ENCODE measurements at regions not wholly inside any gene's neighbourhood (a gene's known extent, or its start where the extent isn't known, plus 50 kb on each side); places are given as distances from the start of the nearest gene placed in this dataset.

- Histone ChIP-seq H3K27ac (ENCODE audit: low read depth in 1 of 2, low read length in 1 of 2) (no peak overlapping the region), H3K36me3 (ENCODE audit: control insufficient read depth in 4 of 4, insufficient read depth in 4 of 4, low read length in 4 of 4) (no peaks in the 10 kb centered on the region), H3K9me3 (ENCODE audit: control insufficient read depth in 4 of 4, insufficient read depth in 3 of 4, low read length in 3 of 4) (no peaks in the 10 kb centered on the region), H3K27me3 (ENCODE audit: control insufficient read depth in 3 of 3, insufficient read depth in 3 of 3, low read length in 2 of 3) (no peaks in the 10 kb centered on the region), H3K4me1 (ENCODE audit: control insufficient read depth in 5 of 5, insufficient read depth in 5 of 5, low read length in 5 of 5) (peaks cover 0 to 4% (median 0%) of the 10 kb centered on the region in 5 donors), H3K9ac (ENCODE audit: insufficient read depth in 1 of 2, low read length in 2 of 2) (no peak overlapping the region), H3K4me3 (no peak overlapping the region)
- TF ChIP-seq CTCF (IDR thresholded peaks at IDR 0.05; ENCODE audit: control extremely low read depth, extremely low read depth) = no peak
- ATAC-seq (ENCODE audit: insufficient read depth, low FRiP score) (no peak), DNase-seq (no peak)
Observed at GRCh38 chr21:16250273-16250672, 520.5 kb downstream of the USP25 start.

DNA sequence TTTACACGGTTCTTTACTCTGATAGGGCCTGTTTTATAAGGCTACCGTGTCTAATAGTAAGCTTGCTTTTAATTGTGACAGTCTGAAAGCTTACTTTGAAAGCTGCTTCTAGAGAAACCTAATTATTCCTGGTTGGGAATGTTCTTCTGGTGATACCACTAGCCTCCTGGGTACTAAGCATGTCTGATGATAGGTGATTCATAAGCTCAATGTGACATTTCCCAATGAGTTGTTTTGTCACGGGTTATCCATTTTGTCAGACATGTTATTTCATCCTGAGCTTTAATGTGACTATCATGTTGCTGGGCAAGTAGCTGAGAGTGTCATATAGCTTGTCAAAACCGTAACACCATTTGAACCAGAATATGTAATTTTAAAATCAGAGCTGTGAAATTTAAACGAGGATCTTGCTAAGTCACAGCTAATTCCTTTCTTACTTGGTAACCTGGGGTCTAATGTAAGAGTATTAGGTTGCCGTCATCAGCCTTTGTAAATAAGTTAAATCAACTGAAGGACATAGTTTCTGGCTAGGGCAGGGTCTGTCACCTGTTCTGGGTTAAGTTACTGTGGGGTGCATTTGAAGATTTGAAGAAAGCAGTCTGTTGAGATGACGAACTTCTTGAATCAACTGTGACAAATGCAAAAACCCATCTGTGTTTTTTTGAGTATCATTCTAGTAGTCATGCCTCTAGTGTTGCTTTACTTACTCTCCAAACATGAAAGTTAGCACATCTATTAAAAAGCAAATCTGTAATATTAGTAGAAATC is 529.2 kb downstream of the USP25 start:
- no peak overlapping the region for H3K4me3 ChIP-seq
- no peaks in the 10 kb centered on the region for H3K36me3 ChIP-seq (ENCODE audit: control insufficient read depth in 4 of 4, insufficient read depth in 4 of 4, low read length in 4 of 4)
- no peaks in the 10 kb centered on the region for H3K27me3 ChIP-seq (ENCODE audit: control insufficient read depth in 3 of 3, insufficient read depth in 3 of 3, low read length in 2 of 3)
- WGBS, 2 donors = 91 to 94% methylated on average over 7 of the region's 7 CpGs
- ATAC-seq (ENCODE audit: insufficient read depth, low FRiP score) = no peak
- H3K27ac ChIP-seq (ENCODE audit: low read depth in 1 of 2, low read length in 1 of 2) = no peak overlapping the region
- TF ChIP-seq CTCF (IDR thresholded peaks at IDR 0.05; ENCODE audit: control extremely low read depth, extremely low read depth) = no peak
- H3K9me3 ChIP-seq (ENCODE audit: control insufficient read depth in 4 of 4, insufficient read depth in 3 of 4, low read length in 3 of 4) = no peaks in the 10 kb centered on the region
- H3K4me1 ChIP-seq (ENCODE audit: control insufficient read depth in 5 of 5, insufficient read depth in 5 of 5, low read length in 5 of 5) = no peaks in the 10 kb centered on the region
- no peak for DNase-seq
- H3K9ac ChIP-seq (ENCODE audit: insufficient read depth in 1 of 2, low read length in 2 of 2) = no peak overlapping the region

- H3K4me1 ChIP-seq (ENCODE audit: control insufficient read depth in 5 of 5, insufficient read depth in 5 of 5, low read length in 5 of 5) = no peaks in the 10 kb centered on the region
- ATAC-seq (ENCODE audit: insufficient read depth, low FRiP score) (no peak), DNase-seq (no peak)
- no peaks in the 10 kb centered on the region for H3K36me3 ChIP-seq (ENCODE audit: control insufficient read depth in 4 of 4, insufficient read depth in 4 of 4, low read length in 4 of 4)
- H3K27me3 ChIP-seq (ENCODE audit: control insufficient read depth in 3 of 3, insufficient read depth in 3 of 3, low read length in 2 of 3) = no peaks in the 10 kb centered on the region
- no peak overlapping the region for H3K4me3 ChIP-seq
- no peak overlapping the region for H3K27ac ChIP-seq (ENCODE audit: low read depth in 1 of 2, low read length in 1 of 2)
- no peaks in the 10 kb centered on the region for H3K9me3 ChIP-seq (ENCODE audit: control insufficient read depth in 4 of 4, insufficient read depth in 3 of 4, low read length in 3 of 4)
- H3K9ac ChIP-seq (ENCODE audit: insufficient read depth in 1 of 2, low read length in 2 of 2) = no peak overlapping the region
- no peak for TF ChIP-seq CTCF (IDR thresholded peaks at IDR 0.05; ENCODE audit: control extremely low read depth, extremely low read depth)
Observed at GRCh38 chr21:16262091-16262490, 532.3 kb downstream of the USP25 start.

- Histone ChIP-seq H3K4me1 (ENCODE audit: control insufficient read depth in 5 of 5, insufficient read depth in 5 of 5, low read length in 5 of 5) (no peaks in the 10 kb centered on the region), H3K27ac (ENCODE audit: low read depth in 1 of 2, low read length in 1 of 2) (no peak overlapping the region), H3K27me3 (ENCODE audit: control insufficient read depth in 3 of 3, insufficient read depth in 3 of 3, low read length in 2 of 3) (no peaks in the 10 kb centered on the region), H3K9me3 (ENCODE audit: control insufficient read depth in 4 of 4, insufficient read depth in 3 of 4, low read length in 3 of 4) (no peaks in the 10 kb centered on the region), H3K9ac (ENCODE audit: insufficient read depth in 1 of 2, low read length in 2 of 2) (no peak overlapping the region), H3K4me3 (no peak overlapping the region), H3K36me3 (ENCODE audit: control insufficient read depth in 4 of 4, insufficient read depth in 4 of 4, low read length in 4 of 4) (no peaks in the 10 kb centered on the region)
- WGBS, 2 donors = 28 to 58% methylated on average over 4 of the region's 4 CpGs
- TF ChIP-seq CTCF (IDR thresholded peaks at IDR 0.05; ENCODE audit: control extremely low read depth, extremely low read depth) = no peak
- ATAC-seq (ENCODE audit: insufficient read depth, low FRiP score) (no peak), DNase-seq (no peak)
Observed at GRCh38 chr21:16264319-16264718, 534.5 kb downstream of the USP25 start.

Measured in lung (tissue), 11 donors.